ENCODE measurements at regions not wholly inside any gene's neighbourhood (a gene's known extent, or its start where the extent isn't known, plus 50 kb on each side); places are given as distances from the start of the nearest gene placed in this dataset.
A peak's percentile ranks its signal among the peaks of the same experiment; 100 is the strongest.

DNA sequence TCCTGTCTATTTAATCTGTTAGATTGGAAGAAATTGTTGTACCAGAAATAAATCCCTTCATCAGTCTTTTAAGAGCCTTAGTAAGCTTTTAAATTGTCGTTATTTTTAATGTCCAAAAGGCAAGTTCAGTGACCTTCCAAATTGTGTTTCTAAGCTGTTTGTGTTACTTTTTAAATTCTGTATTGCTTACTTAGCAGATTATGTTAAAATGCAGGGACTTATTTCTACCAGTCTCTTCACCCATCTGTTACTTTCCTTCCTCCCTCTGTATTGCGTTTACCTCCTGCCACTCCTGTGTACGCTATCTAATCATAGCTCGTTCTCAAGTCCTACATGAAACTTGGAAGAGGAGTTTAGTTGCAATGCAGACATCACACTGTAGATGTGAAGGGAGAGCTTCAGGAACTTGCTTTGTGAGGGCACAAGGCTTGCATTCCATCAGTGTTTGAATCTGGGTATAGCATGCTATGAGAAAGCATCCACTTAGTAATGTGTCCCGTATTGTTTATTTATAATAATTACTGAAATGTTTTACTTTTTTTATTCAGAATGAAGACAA lies 406.5 kb upstream of the RGS6 start:
- peaks cover 12% of the 10 kb centered on the region for H3K36me3 Mint-ChIP-seq (ENCODE audit: low read depth)
- no peaks in the 10 kb centered on the region for H3K9me3 Mint-ChIP-seq

DNA sequence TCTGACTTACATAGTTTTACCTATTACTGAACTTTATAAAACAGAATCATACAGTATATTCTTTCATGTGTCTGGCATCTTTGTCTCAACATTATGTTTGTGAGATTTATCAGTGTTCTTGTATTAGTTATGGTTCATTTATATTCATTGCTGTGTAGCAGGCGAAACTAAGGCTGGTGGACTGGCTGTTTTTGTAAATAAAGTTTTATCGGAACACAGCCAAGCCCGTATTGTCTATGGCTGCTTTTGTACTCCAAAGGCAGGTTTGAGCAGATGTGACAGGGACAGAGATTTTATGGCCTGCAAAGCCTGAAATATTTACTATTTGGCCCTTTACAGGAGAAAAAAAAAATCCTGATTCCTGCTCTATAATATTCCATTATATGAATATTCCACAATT lies 405.8 kb upstream of the RGS6 start:
- no peaks in the 10 kb centered on the region for H3K27me3 Mint-ChIP-seq (ENCODE audit: low read depth)
- H3K4me3 Mint-ChIP-seq, result no peak overlapping the region
- no peaks in the 10 kb centered on the region for H3K9me3 Mint-ChIP-seq
- peak overlapping the region in 1 of 3 experiments; percentile 18 for H3K27ac Mint-ChIP-seq
- peaks cover 18% of the 10 kb centered on the region for H3K4me1 Mint-ChIP-seq
- peaks cover 13% of the 10 kb centered on the region for H3K36me3 Mint-ChIP-seq (ENCODE audit: low read depth)
- TF ChIP-seq, protein P1, sequence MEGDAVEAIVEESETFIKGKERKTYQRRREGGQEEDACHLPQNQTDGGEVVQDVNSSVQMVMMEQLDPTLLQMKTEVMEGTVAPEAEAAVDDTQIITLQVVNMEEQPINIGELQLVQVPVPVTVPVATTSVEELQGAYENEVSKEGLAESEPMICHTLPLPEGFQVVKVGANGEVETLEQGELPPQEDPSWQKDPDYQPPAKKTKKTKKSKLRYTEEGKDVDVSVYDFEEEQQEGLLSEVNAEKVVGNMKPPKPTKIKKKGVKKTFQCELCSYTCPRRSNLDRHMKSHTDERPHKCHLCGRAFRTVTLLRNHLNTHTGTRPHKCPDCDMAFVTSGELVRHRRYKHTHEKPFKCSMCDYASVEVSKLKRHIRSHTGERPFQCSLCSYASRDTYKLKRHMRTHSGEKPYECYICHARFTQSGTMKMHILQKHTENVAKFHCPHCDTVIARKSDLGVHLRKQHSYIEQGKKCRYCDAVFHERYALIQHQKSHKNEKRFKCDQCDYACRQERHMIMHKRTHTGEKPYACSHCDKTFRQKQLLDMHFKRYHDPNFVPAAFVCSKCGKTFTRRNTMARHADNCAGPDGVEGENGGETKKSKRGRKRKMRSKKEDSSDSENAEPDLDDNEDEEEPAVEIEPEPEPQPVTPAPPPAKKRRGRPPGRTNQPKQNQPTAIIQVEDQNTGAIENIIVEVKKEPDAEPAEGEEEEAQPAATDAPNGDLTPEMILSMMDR (IDR thresholded peaks at IDR 0.05; ENCODE audit: unreplicated experiment in 3 of 3), result no peak

More for the DNA sequence above, 406.5 kb upstream of the RGS6 start:
- Mint-ChIP-seq H3K4me3 (no peak overlapping the region), H3K27ac (peak overlapping the region in 2 of 3 experiments; percentile 54 to 69), H3K4me1 (peaks cover 18% of the 10 kb centered on the region), H3K27me3 (ENCODE audit: low read depth) (no peaks in the 10 kb centered on the region)
- TF ChIP-seq, protein P1 (IDR thresholded peaks at IDR 0.05; ENCODE audit: unreplicated experiment in 3 of 3), result no peak

DNA sequence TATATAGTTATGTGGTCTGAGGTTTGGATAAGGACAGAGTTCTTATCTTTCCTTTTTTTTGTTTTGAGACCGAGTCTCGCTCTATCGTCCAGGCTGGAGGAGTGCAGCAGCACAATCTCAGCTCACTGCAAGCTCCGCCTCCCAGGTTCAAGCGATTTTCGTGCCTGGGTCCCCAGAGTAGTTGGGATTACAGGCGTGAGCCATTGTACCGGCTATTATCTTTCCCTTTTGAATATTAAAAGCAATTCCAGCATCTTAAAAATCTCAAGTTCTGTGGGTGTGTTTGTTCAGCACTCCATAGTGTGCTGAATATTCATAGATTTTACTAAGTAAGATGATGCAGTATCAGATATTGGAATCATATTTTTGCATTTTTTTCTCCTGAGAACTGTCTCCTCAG lies 404.4 kb upstream of the RGS6 start:
- H3K27me3 Mint-ChIP-seq (ENCODE audit: low read depth), result no peaks in the 10 kb centered on the region
- H3K36me3 Mint-ChIP-seq (ENCODE audit: low read depth), result peaks cover 13% of the 10 kb centered on the region
- H3K27ac Mint-ChIP-seq, result peak overlapping the region in 1 of 3 experiments; percentile 65
- peaks cover 23% of the 10 kb centered on the region for H3K4me1 Mint-ChIP-seq
- TF ChIP-seq, protein P1 (IDR thresholded peaks at IDR 0.05; ENCODE audit: unreplicated experiment in 3 of 3), result no peak
- H3K4me3 Mint-ChIP-seq, result no peak overlapping the region
- no peaks in the 10 kb centered on the region for H3K9me3 Mint-ChIP-seq

DNA sequence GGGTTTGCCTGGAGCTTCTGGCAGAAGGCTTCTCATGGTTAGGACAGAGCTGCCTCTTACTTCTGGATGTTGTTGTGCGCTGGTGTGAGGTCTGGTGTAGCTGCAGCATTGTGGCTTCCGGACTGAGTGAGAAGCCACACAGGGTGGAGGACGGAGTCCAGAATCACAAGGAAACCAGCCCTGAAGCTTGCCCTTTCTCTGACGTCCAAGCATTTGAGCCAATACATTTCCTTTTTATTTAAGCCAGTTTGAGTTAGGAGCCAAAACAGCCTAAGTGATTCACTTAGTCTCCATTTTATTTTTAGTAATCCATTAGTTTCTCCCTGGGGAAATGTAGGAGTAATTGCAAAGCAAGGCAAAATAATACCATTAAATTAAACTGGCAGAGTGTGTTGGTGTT lies 402.4 kb upstream of the RGS6 start:
- Mint-ChIP-seq H3K9me3 (no peaks in the 10 kb centered on the region), H3K4me1 (peaks cover 22% of the 10 kb centered on the region), H3K27ac (peak overlapping the region in 2 of 3 experiments; percentile 23 to 63), H3K36me3 (ENCODE audit: low read depth) (peaks cover 13% of the 10 kb centered on the region), H3K4me3 (no peak overlapping the region), H3K27me3 (ENCODE audit: low read depth) (no peaks in the 10 kb centered on the region)
- TF ChIP-seq, protein P1 (IDR thresholded peaks at IDR 0.05; ENCODE audit: unreplicated experiment in 3 of 3), result no peak

DNA sequence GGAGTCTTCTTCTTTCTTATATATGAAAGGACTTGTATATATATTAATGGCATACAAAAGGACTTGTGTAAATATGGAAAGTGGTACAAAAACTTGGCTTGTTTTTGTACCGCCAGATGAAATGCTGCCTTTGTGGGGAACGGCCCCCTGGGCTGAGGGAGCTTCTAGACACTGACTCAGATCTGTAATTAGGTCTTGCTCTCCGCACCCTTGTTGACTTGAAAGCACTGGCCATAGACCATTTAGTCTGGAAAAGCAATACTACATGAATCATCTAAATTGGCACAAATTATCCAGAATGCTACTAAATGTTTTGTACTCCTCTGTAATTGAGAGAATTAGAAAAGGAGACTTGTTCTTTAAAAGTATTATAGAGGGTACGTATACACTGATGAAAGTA lies 399.9 kb upstream of the RGS6 start:
- TF ChIP-seq, protein P1 (IDR thresholded peaks at IDR 0.05; ENCODE audit: unreplicated experiment in 3 of 3), result no peak
- Mint-ChIP-seq H3K4me1 (peaks cover 37% of the 10 kb centered on the region), H3K9me3 (no peaks in the 10 kb centered on the region), H3K36me3 (ENCODE audit: low read depth) (peaks cover 13% of the 10 kb centered on the region), H3K27me3 (ENCODE audit: low read depth) (no peaks in the 10 kb centered on the region), H3K4me3 (no peak overlapping the region), H3K27ac (peak overlapping the region in 1 of 3 experiments; percentile 73)

DNA sequence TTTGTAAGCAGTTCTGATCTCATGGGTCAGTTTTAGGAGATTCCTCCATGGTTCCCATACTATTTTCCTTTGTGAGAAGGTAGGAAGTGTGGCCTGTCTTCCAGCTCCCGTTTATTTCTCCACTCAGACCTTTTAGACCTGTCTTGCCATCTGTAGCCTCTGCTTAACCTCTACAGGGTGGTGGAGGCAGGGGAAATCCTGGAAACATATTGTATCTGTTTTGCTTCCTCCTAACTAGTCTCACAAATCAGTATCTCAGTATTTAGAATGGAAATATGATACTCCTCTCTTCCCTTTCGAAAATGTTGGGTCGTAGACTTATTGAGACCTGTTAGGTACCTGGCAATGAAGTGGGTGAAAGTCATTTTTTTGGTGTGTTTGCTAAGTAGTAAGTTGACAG lies 399.4 kb upstream of the RGS6 start:
- H3K4me3 Mint-ChIP-seq, result no peak overlapping the region
- H3K36me3 Mint-ChIP-seq (ENCODE audit: low read depth), result peaks cover 13% of the 10 kb centered on the region
- H3K4me1 Mint-ChIP-seq, result peaks cover 41% of the 10 kb centered on the region
- peak overlapping the region; percentile 38 to 73 (median 55) for H3K27ac Mint-ChIP-seq
- H3K9me3 Mint-ChIP-seq, result no peaks in the 10 kb centered on the region
- H3K27me3 Mint-ChIP-seq (ENCODE audit: low read depth), result no peaks in the 10 kb centered on the region
- TF ChIP-seq, protein P1 (IDR thresholded peaks at IDR 0.05; ENCODE audit: unreplicated experiment in 3 of 3), result no peak
